Neural progenitor cell (in vitro differentiated cells): ENCODE measurements at regions not wholly inside any gene's neighbourhood (a gene's known extent, or its start where the extent isn't known, plus 50 kb on each side); places are given as distances from the start of the nearest gene placed in this dataset.

Source experiments
- DNase-seq: peaks from one replicate; pipeline ENCODE4 v3.0.0-alpha.2; 2016; ENCODE audit warnings: low spot score
- H2AFZ ChIP-seq: fragments of 200-600 bp; sonication (generic); replicated peaks from 2 replicates; pipeline ENCODE4 v1.6.1; 2016; ENCODE audit warnings: antibody characterized with exemption
- H3F3A ChIP-seq: fragments of 200-600 bp; sonication (generic); 2 replicates; pipeline ENCODE4 v1.6.1; 2016; ENCODE audit warnings: antibody characterized with exemption, low read depth
- H3K27ac ChIP-seq: fragments of 200-600 bp; sonication (generic); 2 replicates; pipeline ENCODE4 v1.5.1; 2016; ENCODE audit warnings: mild to moderate bottlenecking
- H3K27me3 ChIP-seq: fragments of 200-600 bp; sonication (generic); 2 replicates; pipeline ENCODE4 v1.6.1; 2016; ENCODE audit warnings: mild to moderate bottlenecking, moderate library complexity
- H3K36me3 ChIP-seq: fragments of 200-600 bp; sonication (generic); 2 replicates; pipeline ENCODE4 v1.5.1; 2016
- H3K4me1 ChIP-seq: fragments of 200-600 bp; sonication (generic); 2 replicates; pipeline ENCODE4 v1.6.1; 2016; ENCODE audit warnings: mixed run types
- H3K4me2 ChIP-seq: fragments of 200-600 bp; sonication (generic); 2 replicates; pipeline ENCODE4 v1.6.1; 2016
- H3K4me3 ChIP-seq: fragments of 200-600 bp; sonication (generic); 2 replicates; pipeline ENCODE4 v1.5.1; 2016
- H3K79me2 ChIP-seq: fragments of 200-600 bp; sonication (generic); 2 replicates; pipeline ENCODE4 v1.6.1; 2016; ENCODE audit warnings: low read depth
- H3K9ac ChIP-seq: fragments of 200-600 bp; sonication (generic); 2 replicates; pipeline ENCODE4 v1.6.1; 2016
- H3K9me3 ChIP-seq: fragments of 200-600 bp; sonication (generic); 2 replicates; pipeline ENCODE4 v1.5.1; 2016; ENCODE audit warnings: low read depth
- H4K20me1 ChIP-seq: fragments of 200-600 bp; sonication (generic); 2 replicates; pipeline ENCODE4 v1.6.1; 2016; ENCODE audit warnings: low read depth
- H3K27ac Mint-ChIP-seq: 3 replicates; pipeline ENCODE4 v1.8.0; 2021; ENCODE audit warnings: mixed read lengths
- H3K27me3 Mint-ChIP-seq: 2 replicates; pipeline ENCODE4 v1.8.0; 2022; ENCODE audit warnings: low read depth, mild to moderate bottlenecking, inconsistent platforms, moderate library complexity, mixed read lengths; ENCODE audit not compliant: insufficient read depth
- H3K36me3 Mint-ChIP-seq: 3 replicates; pipeline ENCODE4 v1.8.0; 2021; ENCODE audit warnings: mixed read lengths
- H3K4me1 Mint-ChIP-seq: 3 replicates; pipeline ENCODE4 v1.8.0; 2021; ENCODE audit warnings: mixed read lengths
- H3K4me3 Mint-ChIP-seq: 3 replicates; pipeline ENCODE4 v1.8.0; 2021; ENCODE audit warnings: mild to moderate bottlenecking, moderate library complexity, mixed read lengths
- H3K9me3 Mint-ChIP-seq: 3 replicates; pipeline ENCODE4 v1.8.0; 2020; ENCODE audit warnings: mixed read lengths
- CTCF ChIP-seq: fragments of 200-600 bp; sonication (generic); IDR thresholded peaks from 2 replicates; pipeline ENCODE4 v1.5.1; 2017; ENCODE audit warnings: antibody characterized with exemption, mild to moderate bottlenecking
- EZH2 ChIP-seq: fragments of 200-600 bp; sonication (generic); IDR thresholded peaks from 2 replicates; pipeline ENCODE4 v1.6.1; 2017; ENCODE audit warnings: antibody characterized with exemption, mild to moderate bottlenecking, moderate library complexity
- EZH2phosphoT487 ChIP-seq: fragments of 200-600 bp; sonication (generic); IDR thresholded peaks from 2 replicates; pipeline ENCODE4 v1.6.1; 2017; ENCODE audit warnings: antibody characterized with exemption

- no peaks in the 10 kb centered on the region for H3K4me1 Mint-ChIP-seq
- peaks cover 2% of the 10 kb centered on the region for H3K9me3 Mint-ChIP-seq
- no peak overlapping the region for H3K4me3 Mint-ChIP-seq
Observed at GRCh38 chr11:28417601-28418323, 309.6 kb downstream of the METTL15 start.

GRCh38 chr11:28412029-28412428 is 303.8 kb downstream of the METTL15 start:
- Histone ChIP-seq H3K4me3 (no peak overlapping the region), H3K4me2 (no peak overlapping the region), H4K20me1 (no peaks in the 10 kb centered on the region), H3K4me1 (no peaks in the 10 kb centered on the region), H3K79me2 (no peaks in the 10 kb centered on the region), H3F3A (no peaks in the 10 kb centered on the region), H3K9ac (no peak overlapping the region), H3K27me3 (no peaks in the 10 kb centered on the region), H3K9me3 (no peaks in the 10 kb centered on the region), H3K36me3 (no peaks in the 10 kb centered on the region), H2AFZ (no peak overlapping the region), H3K27ac (no peak overlapping the region)
- Mint-ChIP-seq H3K36me3 (no peaks in the 10 kb centered on the region), H3K4me1 (no peaks in the 10 kb centered on the region), H3K27me3 (no peaks in the 10 kb centered on the region), H3K27ac (no peak overlapping the region), H3K4me3 (no peak overlapping the region), H3K9me3 (no peaks in the 10 kb centered on the region)
- TF ChIP-seq EZH2 = no peak
- no peak for TF ChIP-seq CTCF
- no peak for TF ChIP-seq EZH2phosphoT487
- no peak for DNase-seq

More at GRCh38 chr11:28417601-28418323, 309.6 kb downstream of the METTL15 start:
- Histone ChIP-seq H3F3A (no peaks in the 10 kb centered on the region), H3K36me3 (no peaks in the 10 kb centered on the region), H3K79me2 (no peaks in the 10 kb centered on the region), H4K20me1 (no peaks in the 10 kb centered on the region), H3K9me3 (no peaks in the 10 kb centered on the region), H3K4me2 (no peak overlapping the region), H2AFZ (no peak overlapping the region), H3K9ac (no peak overlapping the region), H3K4me3 (no peak overlapping the region), H3K27ac (no peak overlapping the region), H3K27me3 (no peaks in the 10 kb centered on the region), H3K4me1 (peaks cover 10% of the 10 kb centered on the region)
- no peak for DNase-seq
- no peak overlapping the region for H3K27ac Mint-ChIP-seq
- no peaks in the 10 kb centered on the region for H3K36me3 Mint-ChIP-seq
- peaks cover 2% of the 10 kb centered on the region for H3K27me3 Mint-ChIP-seq
- TF ChIP-seq EZH2 = no peak
- no peak for TF ChIP-seq EZH2phosphoT487
- no peak for TF ChIP-seq CTCF

GRCh38 chr11:28401446-28401845 is 293.3 kb downstream of the METTL15 start:
- H3K9me3 ChIP-seq = no peaks in the 10 kb centered on the region
- H3K27ac ChIP-seq = no peak overlapping the region
- no peak for TF ChIP-seq EZH2
- no peak for TF ChIP-seq EZH2phosphoT487
- no peaks in the 10 kb centered on the region for H3F3A ChIP-seq
- H3K4me1 Mint-ChIP-seq = no peaks in the 10 kb centered on the region
- DNase-seq = no peak
- no peak overlapping the region for H3K4me3 ChIP-seq
- no peaks in the 10 kb centered on the region for H3K79me2 ChIP-seq
- no peaks in the 10 kb centered on the region for H3K27me3 Mint-ChIP-seq
- H3K27ac Mint-ChIP-seq = no peak overlapping the region
- no peaks in the 10 kb centered on the region for H4K20me1 ChIP-seq
- no peaks in the 10 kb centered on the region for H3K27me3 ChIP-seq
- H3K4me3 Mint-ChIP-seq = no peak overlapping the region
- no peaks in the 10 kb centered on the region for H3K36me3 ChIP-seq
- no peaks in the 10 kb centered on the region for H3K36me3 Mint-ChIP-seq
- no peak overlapping the region for H3K4me2 ChIP-seq
- H2AFZ ChIP-seq = no peak overlapping the region
- H3K4me1 ChIP-seq = no peaks in the 10 kb centered on the region
- H3K9me3 Mint-ChIP-seq = no peaks in the 10 kb centered on the region
- H3K9ac ChIP-seq = no peak overlapping the region

- H3K4me3 Mint-ChIP-seq = no peak overlapping the region
- H3K27me3 Mint-ChIP-seq = no peaks in the 10 kb centered on the region
- H3K27ac ChIP-seq = no peak overlapping the region
- no peaks in the 10 kb centered on the region for H3K4me1 ChIP-seq
- H3K9ac ChIP-seq = no peak overlapping the region
- no peaks in the 10 kb centered on the region for H3K4me1 Mint-ChIP-seq
- H3K9me3 Mint-ChIP-seq = peaks cover 2% of the 10 kb centered on the region
- H3K9me3 ChIP-seq = no peaks in the 10 kb centered on the region
- DNase-seq = no peak
- H3K79me2 ChIP-seq = no peaks in the 10 kb centered on the region
- H3K36me3 ChIP-seq = no peaks in the 10 kb centered on the region
- H3K27ac Mint-ChIP-seq = no peak overlapping the region
- no peaks in the 10 kb centered on the region for H3K27me3 ChIP-seq
- H2AFZ ChIP-seq = no peak overlapping the region
- no peak for TF ChIP-seq EZH2
- no peak for TF ChIP-seq CTCF
- no peak for TF ChIP-seq EZH2phosphoT487
- no peak overlapping the region for H3K4me2 ChIP-seq
- H3F3A ChIP-seq = no peaks in the 10 kb centered on the region
- no peak overlapping the region for H3K4me3 ChIP-seq
- H4K20me1 ChIP-seq = no peaks in the 10 kb centered on the region
- no peaks in the 10 kb centered on the region for H3K36me3 Mint-ChIP-seq
Observed at GRCh38 chr11:28400331-28401100, 292.3 kb downstream of the METTL15 start.
